Central memory CD8-positive, alpha-beta T cell (primary cell): ENCODE measurements at regions not wholly inside any gene's neighbourhood (a gene's known extent, or its start where the extent isn't known, plus 50 kb on each side); places are given as distances from the start of the nearest gene placed in this dataset.

Source experiments
- ATAC-seq: fragments of 150-1000 bp; cut with Tn5 transposase; replicated peaks from 2 replicates; pipeline ENCODE4 v1.10.0; 2022; ENCODE audit warnings: mild to moderate bottlenecking, moderate FRiP score, moderate number of reproducible peaks; ENCODE audit not compliant: poor library complexity, severe bottlenecking; ENCODE audit errors: extremely low read depth
- DNase-seq, 2 donors: peaks; one replicate each; pipeline ENCODE4 v3.0.0; 2021; ENCODE audit warnings: low spot score in 2 of 2
- H3K27ac Mint-ChIP-seq: one replicate; pipeline ENCODE4 v1.8.0; 2022; ENCODE audit warnings: low read depth, mild to moderate bottlenecking, moderate library complexity, mixed read lengths
- H3K27me3 Mint-ChIP-seq: one replicate; pipeline ENCODE4 v1.8.0; 2022; ENCODE audit warnings: mixed read lengths
- H3K36me3 Mint-ChIP-seq: one replicate; pipeline ENCODE4 v1.8.0; 2022; ENCODE audit warnings: mild to moderate bottlenecking, moderate library complexity, mixed read lengths; ENCODE audit not compliant: insufficient read depth
- H3K4me1 Mint-ChIP-seq: one replicate; pipeline ENCODE4 v1.8.0; 2022; ENCODE audit warnings: mixed read lengths
- H3K4me3 Mint-ChIP-seq: one replicate; pipeline ENCODE4 v1.8.0; 2022; ENCODE audit warnings: mild to moderate bottlenecking, moderate library complexity, mixed read lengths
- H3K9me3 Mint-ChIP-seq: one replicate; pipeline ENCODE4 v1.8.0; 2022; ENCODE audit warnings: mixed read lengths

DNA sequence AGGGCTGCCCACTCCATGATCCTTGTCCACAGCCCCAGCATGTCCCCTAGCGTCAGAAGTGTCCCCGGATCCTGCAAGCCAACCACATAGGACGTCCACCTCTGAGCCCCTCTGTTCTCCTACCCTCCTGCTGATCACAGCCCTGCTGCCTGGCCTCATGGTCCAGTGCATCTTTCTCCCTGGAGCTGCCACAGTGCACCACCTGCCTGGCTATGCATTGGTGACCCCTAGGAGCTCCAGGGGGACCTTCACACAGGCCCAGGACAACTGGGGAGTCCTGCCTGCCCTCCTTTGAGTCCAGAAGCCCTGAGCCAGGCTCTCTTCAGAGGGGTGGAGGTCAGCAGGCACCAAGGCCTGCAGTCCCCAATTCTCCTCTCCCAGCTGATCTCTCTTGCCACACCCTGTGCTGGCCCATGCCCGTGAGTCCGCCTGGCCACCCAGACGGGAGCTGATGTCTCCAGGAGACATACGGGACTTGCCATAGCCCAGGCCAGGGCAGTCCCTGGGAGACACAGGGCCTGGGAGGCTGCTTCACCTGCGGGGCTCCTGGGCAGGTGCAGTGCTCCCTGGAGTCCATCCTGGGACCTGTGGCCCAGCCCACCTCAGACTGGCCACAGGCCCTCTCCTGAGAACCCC, 77.4 kb upstream of the RET start:
- no peaks in the 10 kb centered on the region for H3K4me1 Mint-ChIP-seq
- no peaks in the 10 kb centered on the region for H3K9me3 Mint-ChIP-seq
- no peaks in the 10 kb centered on the region for H3K36me3 Mint-ChIP-seq
- no peak overlapping the region for H3K27ac Mint-ChIP-seq
- peaks cover 10% of the 10 kb centered on the region for H3K27me3 Mint-ChIP-seq
- ATAC-seq (no peak), DNase-seq (no peak)
- H3K4me3 Mint-ChIP-seq, result no peak overlapping the region

GRCh38 chr10:43000021-43000411, 76.9 kb upstream of the RET start:
- H3K4me1 Mint-ChIP-seq, result no peaks in the 10 kb centered on the region
- no peak for ATAC-seq
- no peak overlapping the region for H3K4me3 Mint-ChIP-seq
- H3K36me3 Mint-ChIP-seq, result no peaks in the 10 kb centered on the region
- no peak overlapping the region for H3K27ac Mint-ChIP-seq
- H3K27me3 Mint-ChIP-seq, result peaks cover 10% of the 10 kb centered on the region
- DNase-seq, result no peak
- H3K9me3 Mint-ChIP-seq, result no peaks in the 10 kb centered on the region

GRCh38 chr10:43000651-43001426, 76.0 kb upstream of the RET start:
- DNase-seq (no peak), ATAC-seq (no peak)
- Mint-ChIP-seq H3K9me3 (no peaks in the 10 kb centered on the region), H3K4me1 (no peaks in the 10 kb centered on the region), H3K27me3 (peaks cover 10% of the 10 kb centered on the region), H3K4me3 (no peak overlapping the region), H3K36me3 (no peaks in the 10 kb centered on the region), H3K27ac (no peak overlapping the region)

DNA sequence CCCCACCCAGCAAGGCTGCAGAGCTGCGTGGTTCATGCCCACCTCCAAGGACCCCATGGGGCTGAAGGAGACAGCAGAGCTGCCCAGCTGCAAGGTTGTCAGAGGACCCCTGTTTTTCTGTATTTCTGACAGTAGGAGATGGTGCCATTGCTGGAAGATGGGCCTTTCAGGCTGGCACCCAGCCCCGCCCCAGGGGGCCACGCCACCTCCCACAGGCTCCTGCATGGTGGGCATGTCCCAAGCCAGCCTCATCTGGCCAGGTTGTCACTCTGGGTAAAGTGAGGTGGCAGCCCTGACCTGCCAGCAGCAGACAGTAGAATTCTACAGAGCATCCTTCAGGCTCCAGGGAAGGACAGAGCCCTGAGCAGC, 75.5 kb upstream of the RET start:
- ATAC-seq (no peak), DNase-seq (no peak)
- Mint-ChIP-seq H3K27ac (no peak overlapping the region), H3K27me3 (peaks cover 10% of the 10 kb centered on the region), H3K36me3 (no peaks in the 10 kb centered on the region), H3K4me3 (no peak overlapping the region), H3K9me3 (no peaks in the 10 kb centered on the region), H3K4me1 (no peaks in the 10 kb centered on the region)

- DNase-seq (no peak), ATAC-seq (no peak)
- no peak overlapping the region for H3K27ac Mint-ChIP-seq
- peaks cover 10% of the 10 kb centered on the region for H3K27me3 Mint-ChIP-seq
- H3K36me3 Mint-ChIP-seq, result no peaks in the 10 kb centered on the region
- no peak overlapping the region for H3K4me3 Mint-ChIP-seq
- H3K9me3 Mint-ChIP-seq, result no peaks in the 10 kb centered on the region
- no peaks in the 10 kb centered on the region for H3K4me1 Mint-ChIP-seq
Measured at GRCh38 chr10:43002596-43002995, 74.3 kb upstream of the RET start.

DNA sequence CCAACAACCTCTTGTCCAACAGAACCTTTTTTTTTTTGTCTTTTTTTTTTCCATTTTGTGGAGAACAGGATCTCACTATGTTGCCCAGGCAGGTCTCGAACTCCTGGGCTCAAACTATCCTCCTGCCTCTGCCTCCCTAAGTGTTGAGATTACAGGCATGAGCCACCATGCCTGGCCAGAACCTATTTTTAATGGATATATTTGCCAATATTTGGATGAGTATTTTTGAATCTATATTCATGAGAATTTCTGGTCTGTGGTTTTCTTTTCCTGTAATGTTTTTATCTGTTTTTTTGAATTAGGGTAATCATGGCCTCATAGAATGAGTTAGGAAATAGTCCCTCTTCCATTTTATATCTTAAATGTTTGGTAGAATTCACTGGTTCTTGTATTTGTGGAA, 70.4 kb upstream of the RET start:
- no peaks in the 10 kb centered on the region for H3K36me3 Mint-ChIP-seq
- no peak for ATAC-seq
- H3K9me3 Mint-ChIP-seq, result no peaks in the 10 kb centered on the region

GRCh38 chr10:43012578-43012977, 64.3 kb upstream of the RET start:
- no peaks in the 10 kb centered on the region for H3K9me3 Mint-ChIP-seq
- H3K4me1 Mint-ChIP-seq, result no peaks in the 10 kb centered on the region
- no peak overlapping the region for H3K4me3 Mint-ChIP-seq

More for the DNA sequence above, 70.4 kb upstream of the RET start:
- DNase-seq, result no peak
- H3K27ac Mint-ChIP-seq, result no peak overlapping the region
- no peaks in the 10 kb centered on the region for H3K4me1 Mint-ChIP-seq
- H3K27me3 Mint-ChIP-seq, result peaks cover 13% of the 10 kb centered on the region
- no peak overlapping the region for H3K4me3 Mint-ChIP-seq

DNA sequence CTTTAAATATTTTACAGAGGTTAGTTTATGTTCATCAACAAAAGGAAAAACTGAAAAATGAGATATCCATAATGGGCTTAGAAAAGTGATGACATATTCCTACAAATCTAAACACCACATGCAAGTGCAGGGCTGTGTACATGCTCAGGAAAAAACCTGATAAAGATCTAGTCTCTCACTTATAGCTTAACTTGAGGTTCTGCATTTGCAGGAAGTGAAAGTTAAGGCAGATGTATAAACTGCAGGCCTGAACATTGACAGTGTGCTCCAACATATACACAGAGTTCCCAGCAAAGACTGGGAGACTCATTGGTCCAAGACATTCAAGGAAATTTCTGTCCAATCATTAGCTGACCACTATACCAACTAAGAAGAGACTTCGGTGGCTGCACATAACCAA, 63.8 kb upstream of the RET start:
- Mint-ChIP-seq H3K4me3 (no peak overlapping the region), H3K36me3 (no peaks in the 10 kb centered on the region), H3K4me1 (no peaks in the 10 kb centered on the region), H3K27ac (no peak overlapping the region), H3K27me3 (peaks cover 31% of the 10 kb centered on the region), H3K9me3 (no peaks in the 10 kb centered on the region)
- no peak for ATAC-seq
- DNase-seq, result no peak

More at GRCh38 chr10:43012578-43012977, 64.3 kb upstream of the RET start:
- no peak overlapping the region for H3K27ac Mint-ChIP-seq
- no peaks in the 10 kb centered on the region for H3K36me3 Mint-ChIP-seq
- no peak for ATAC-seq
- H3K27me3 Mint-ChIP-seq, result peaks cover 26% of the 10 kb centered on the region
- DNase-seq, result no peak

DNA sequence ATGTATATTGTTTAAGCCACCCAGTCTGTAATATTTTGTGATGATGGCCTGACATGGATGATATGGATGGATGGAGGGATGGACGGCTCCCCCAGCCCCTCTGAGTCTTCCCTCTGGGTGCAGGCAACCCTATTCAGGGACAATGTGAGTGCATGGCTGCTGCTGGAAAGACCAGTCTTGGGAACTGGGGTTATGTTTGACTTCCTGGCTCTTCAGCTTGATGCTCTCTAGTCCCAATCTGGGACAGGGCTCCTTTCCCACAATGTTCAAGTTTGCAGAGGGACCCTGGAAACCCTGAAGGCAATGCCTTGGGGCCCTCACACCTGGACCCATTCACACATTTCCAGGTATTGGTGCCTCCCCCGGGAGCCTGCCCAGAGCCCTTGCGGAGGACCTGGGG, 52.3 kb upstream of the RET start:
- H3K36me3 Mint-ChIP-seq, result peaks cover 2% of the 10 kb centered on the region

DNA sequence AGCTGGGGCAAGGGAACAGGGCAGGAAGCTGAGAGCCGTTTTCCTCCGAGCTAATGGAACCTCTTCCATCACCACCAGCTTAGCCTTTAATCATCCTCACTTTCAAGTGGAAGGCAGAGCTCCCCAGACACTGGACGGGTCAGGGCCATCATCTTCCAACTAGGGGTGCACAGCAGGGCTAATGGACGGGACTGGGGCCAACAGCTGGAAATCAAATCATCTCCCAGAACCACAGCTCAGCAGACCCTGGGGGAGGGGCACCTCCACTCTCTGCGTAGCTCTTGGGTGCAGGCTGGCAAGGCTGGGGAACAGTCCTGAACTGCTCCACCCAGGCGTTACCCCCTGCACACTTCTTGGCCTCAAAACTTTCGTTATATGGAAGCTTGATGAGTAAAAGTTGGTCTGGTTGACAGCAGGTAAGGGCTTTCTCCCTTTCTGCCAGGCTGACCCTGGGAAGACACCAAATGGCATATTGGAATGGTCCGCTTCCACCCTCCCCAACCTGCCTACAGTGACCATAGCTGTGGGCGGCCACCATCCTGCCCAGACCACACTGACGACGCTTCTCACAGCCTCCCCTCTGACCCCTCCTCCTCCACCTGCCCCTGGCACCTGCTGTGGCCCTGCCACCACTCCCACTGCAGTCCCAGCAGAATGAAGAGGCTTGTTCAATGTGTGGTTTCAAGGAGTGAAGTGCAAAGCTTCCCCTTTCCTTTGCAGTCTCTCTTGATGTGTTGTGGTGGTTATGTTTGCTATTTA, 51.7 kb upstream of the RET start:
- no peak overlapping the region for H3K27ac Mint-ChIP-seq
- ATAC-seq (no peak), DNase-seq (no peak)
- no peaks in the 10 kb centered on the region for H3K9me3 Mint-ChIP-seq
- no peak overlapping the region for H3K4me3 Mint-ChIP-seq
- H3K36me3 Mint-ChIP-seq, result peaks cover 2% of the 10 kb centered on the region
- no peaks in the 10 kb centered on the region for H3K4me1 Mint-ChIP-seq
- H3K27me3 Mint-ChIP-seq, result peaks cover 30% of the 10 kb centered on the region

More for the DNA sequence above, 52.3 kb upstream of the RET start:
- Mint-ChIP-seq H3K4me1 (no peaks in the 10 kb centered on the region), H3K4me3 (no peak overlapping the region), H3K27me3 (peaks cover 30% of the 10 kb centered on the region), H3K9me3 (no peaks in the 10 kb centered on the region), H3K27ac (no peak overlapping the region)
- no peak for DNase-seq
- no peak for ATAC-seq

- no peak for ATAC-seq
- Mint-ChIP-seq H3K27me3 (peaks cover 23% of the 10 kb centered on the region), H3K4me1 (no peaks in the 10 kb centered on the region), H3K36me3 (peaks cover 2% of the 10 kb centered on the region), H3K4me3 (no peak overlapping the region), H3K9me3 (no peaks in the 10 kb centered on the region), H3K27ac (no peak overlapping the region)
- no peak for DNase-seq
Measured at GRCh38 chr10:43026039-43026973, 50.6 kb upstream of the RET start.
